ENCODE measurements at regions not wholly inside any gene's neighbourhood (a gene's known extent, or its start where the extent isn't known, plus 50 kb on each side); places are given as distances from the start of the nearest gene placed in this dataset.

- no peaks in the 10 kb centered on the region for H3K36me3 ChIP-seq (ENCODE audit: control insufficient read depth in 4 of 4, insufficient read depth in 3 of 4, low read depth in 1 of 4, low read length in 3 of 4)
- peak; percentile 20 for DNase-seq (ENCODE audit: low spot score)
- WGBS, result 81% methylated on average over 9 of the region's 9 CpGs
Observed at GRCh38 chr3:127106456-127106855, 86.5 kb upstream of the PRR23E start.

GRCh38 chr3:127107002-127107401 is 85.9 kb upstream of the PRR23E start:
- WGBS, result 84% methylated on average over 9 of the region's 9 CpGs
- TF ChIP-seq ZBTB33 (IDR thresholded peaks at IDR 0.05) (no peak), MAX (IDR thresholded peaks at IDR 0.05) (no peak), CTCF (IDR thresholded peaks at IDR 0.05; ENCODE audit: low read depth, low read length, missing input control) (no peak), REST (IDR thresholded peaks at IDR 0.05) (no peak), JUND (IDR thresholded peaks at IDR 0.05) (no peak), GABPA (IDR thresholded peaks at IDR 0.05 in 1 of 2, conservative IDR thresholded peaks at IDR 0.05 in 1 of 2) (no peak)
- no peak for DNase-seq (ENCODE audit: low spot score)
- H3K9me3 ChIP-seq (ENCODE audit: control insufficient read depth in 4 of 4, low read length in 3 of 4), result peaks cover 0 to 8% (median 3%) of the 10 kb centered on the region in 4 donors
- H3K27ac ChIP-seq (ENCODE audit: low read depth in 1 of 2, low read length in 2 of 2), result no peak overlapping the region
- H3K36me3 ChIP-seq (ENCODE audit: control insufficient read depth in 4 of 4, insufficient read depth in 3 of 4, low read depth in 1 of 4, low read length in 3 of 4), result no peaks in the 10 kb centered on the region
- no peak overlapping the region for H3K4me3 ChIP-seq (ENCODE audit: low read depth in 1 of 3, low read length in 3 of 3)
- no peak overlapping the region for H3K9ac ChIP-seq (ENCODE audit: low read depth in 1 of 2, low read length in 2 of 2)
- no peaks in the 10 kb centered on the region for H3K27me3 ChIP-seq (ENCODE audit: control insufficient read depth in 4 of 4, insufficient read depth in 4 of 4, low read length in 3 of 4)
- H3K4me1 ChIP-seq (ENCODE audit: control insufficient read depth in 4 of 4, insufficient read depth in 4 of 4, low read length in 3 of 4), result no peaks in the 10 kb centered on the region

More at GRCh38 chr3:127106456-127106855, 86.5 kb upstream of the PRR23E start:
- no peaks in the 10 kb centered on the region for H3K27me3 ChIP-seq (ENCODE audit: control insufficient read depth in 4 of 4, insufficient read depth in 4 of 4, low read length in 3 of 4)
- H3K27ac ChIP-seq (ENCODE audit: low read depth in 1 of 2, low read length in 2 of 2), result no peak overlapping the region
- TF ChIP-seq GABPA (IDR thresholded peaks at IDR 0.05 in 1 of 2, conservative IDR thresholded peaks at IDR 0.05 in 1 of 2), result no peak
- no peak for TF ChIP-seq TAF1 (conservative IDR thresholded peaks at IDR 0.05)
- no peak for TF ChIP-seq SP1 (IDR thresholded peaks at IDR 0.05)
- TF ChIP-seq RAD21 (IDR thresholded peaks at IDR 0.05), result no peak
- TF ChIP-seq HNF4A (conservative IDR thresholded peaks at IDR 0.05), result no peak
- no peak for TF ChIP-seq EGR1 (IDR thresholded peaks at IDR 0.05; ENCODE audit: low read depth in 2 of 2)
- no peak for TF ChIP-seq ZBTB33 (IDR thresholded peaks at IDR 0.05)
- TF ChIP-seq FOXA1 (IDR thresholded peaks at IDR 0.05), result no peak
- no peak for TF ChIP-seq HNF4G (IDR thresholded peaks at IDR 0.05)
- no peak for TF ChIP-seq RXRA (IDR thresholded peaks at IDR 0.05)
- no peak overlapping the region for H3K4me3 ChIP-seq (ENCODE audit: low read depth in 1 of 3, low read length in 3 of 3)
- peaks cover 0 to 3% (median 1%) of the 10 kb centered on the region in 4 donors for H3K9me3 ChIP-seq (ENCODE audit: control insufficient read depth in 4 of 4, low read length in 3 of 4)
- H3K4me1 ChIP-seq (ENCODE audit: control insufficient read depth in 4 of 4, insufficient read depth in 4 of 4, low read length in 3 of 4), result no peaks in the 10 kb centered on the region
- H3K9ac ChIP-seq (ENCODE audit: low read depth in 1 of 2, low read length in 2 of 2), result no peak overlapping the region
